IMR-90 (cell line): ENCODE measurements at regions not wholly inside any gene's neighbourhood (a gene's known extent, or its start where the extent isn't known, plus 50 kb on each side); places are given as distances from the start of the nearest gene placed in this dataset.

Experiments used
- ATAC-seq: fragments of 200-7000 bp; cut with Tn5 transposase; 2 replicates; pipeline ENCODE4 v1.9.1; 2020; ENCODE audit warnings: low read depth, mild to moderate bottlenecking, moderate library complexity
- BruUV-seq: library from RNA; stranded (reverse); fragments of 400-500 nt; replicated peaks from 2 replicates; lab custom pipeline; 2021; lab: Mats Ljungman, UMichigan
- CTCF ChIA-PET: fragments of 300-600 bp; formaldehyde crosslinking; extraction: SDS; loops from one replicate; lab custom pipeline; 2021; ENCODE audit warnings: antibody characterized with exemption; lab: Yijun Ruan, JAX
- POLR2A ChIA-PET: fragments of 300-600 bp; sonication (Branson Sonifier 250); formaldehyde crosslinking; loops from one replicate; lab custom pipeline; 2022; ENCODE audit warnings: antibody characterized with exemption; ENCODE audit not compliant: unreplicated experiment; lab: Charles Lee
- DNase-seq: peaks from one replicate; pipeline ENCODE4 v3.0.0; 2013
- H2AFZ ChIP-seq: replicated peaks from 2 replicates; pipeline ENCODE3; 2013; ENCODE audit warnings: low read length, mild to moderate bottlenecking; ENCODE audit not compliant: poor library complexity
- H2AK5ac ChIP-seq: 2 replicates; pipeline ENCODE4 v1.6.1; 2013; ENCODE audit warnings: low read depth, low read length, inconsistent platforms
- H2AK9ac ChIP-seq: replicated peaks from 2 replicates; pipeline ENCODE3; 2013; ENCODE audit warnings: mild to moderate bottlenecking, low read depth, low read length, moderate library complexity; ENCODE audit not compliant: poor library complexity
- H2BK120ac ChIP-seq: 2 replicates; pipeline ENCODE4 v1.6.1; 2013; ENCODE audit warnings: low read depth, low read length, inconsistent platforms
- H2BK15ac ChIP-seq: 3 replicates; pipeline ENCODE4 v1.6.1; 2013; ENCODE audit warnings: low read depth, low read length, inconsistent platforms
- H2BK20ac ChIP-seq: 2 replicates; pipeline ENCODE4 v1.6.1; 2013; ENCODE audit warnings: low read depth, mild to moderate bottlenecking, inconsistent platforms, low read length, moderate library complexity
- H2BK5ac ChIP-seq: 2 replicates; pipeline ENCODE4 v1.6.1; 2013; ENCODE audit warnings: mild to moderate bottlenecking, low read depth, low read length, inconsistent platforms; ENCODE audit not compliant: poor library complexity, severe bottlenecking
- H3K14ac ChIP-seq: replicated peaks from 2 replicates; pipeline ENCODE4 v1.6.1; 2013; ENCODE audit warnings: low read depth, low read length, inconsistent platforms
- H3K18ac ChIP-seq: 2 replicates; pipeline ENCODE4 v1.6.1; 2013; ENCODE audit warnings: low read depth, low read length, control low read depth
- H3K23ac ChIP-seq: 2 replicates; pipeline ENCODE4 v1.6.1; 2013; ENCODE audit warnings: low read depth, low read length, inconsistent platforms
- H3K27ac ChIP-seq: 2 replicates; pipeline ENCODE4 v1.5.1; 2013; ENCODE audit warnings: mild to moderate bottlenecking, control low read depth, low read length; ENCODE audit not compliant: insufficient read depth
- H3K27me3 ChIP-seq: 2 replicates; pipeline ENCODE4 v1.6.1; 2013; ENCODE audit warnings: low read length; ENCODE audit not compliant: control insufficient read depth, insufficient read depth
- H3K36me3 ChIP-seq: 2 replicates; pipeline ENCODE4 v1.6.1; 2013; ENCODE audit warnings: low read length, mixed read lengths; ENCODE audit not compliant: control insufficient read depth, insufficient read depth
- H3K4ac ChIP-seq: 2 replicates; pipeline ENCODE4 v1.6.1; 2013; ENCODE audit warnings: low read depth, low read length, inconsistent platforms
- H3K4me1 ChIP-seq: 2 replicates; pipeline ENCODE4 v1.6.1; 2013; ENCODE audit warnings: low read length, mixed read lengths; ENCODE audit not compliant: control insufficient read depth, insufficient read depth
- H3K4me2 ChIP-seq: 2 replicates; pipeline ENCODE4 v1.6.1; 2013; ENCODE audit warnings: low read depth, mild to moderate bottlenecking, control low read depth, low read length, moderate library complexity
- H3K4me3 ChIP-seq: 2 replicates; pipeline ENCODE4 v1.5.1; 2013; ENCODE audit warnings: low read depth, mild to moderate bottlenecking, control low read depth, low read length, moderate library complexity; ENCODE audit not compliant: insufficient read depth
- H3K56ac ChIP-seq: 2 replicates; pipeline ENCODE4 v1.6.1; 2013; ENCODE audit warnings: low read length, inconsistent platforms; ENCODE audit not compliant: insufficient read depth; ENCODE audit errors: extremely low read depth
- H3K79me1 ChIP-seq, 2 experiments: 2 replicates each; pipeline ENCODE4 v1.6.1; 2013; ENCODE audit warnings: low read length in 2 of 2, inconsistent platforms in 1 of 2, low read depth in 1 of 2
- H3K9ac ChIP-seq: 2 replicates; pipeline ENCODE4 v1.6.1; 2013; ENCODE audit warnings: low read depth, low read length, control low read depth
- H3K9me1 ChIP-seq: 2 replicates; pipeline ENCODE4 v1.6.1; 2013; ENCODE audit warnings: low read length, inconsistent platforms; ENCODE audit not compliant: insufficient read depth
- H3K9me3 ChIP-seq: 2 replicates; pipeline ENCODE4 v1.6.1; 2013; ENCODE audit warnings: low read length; ENCODE audit not compliant: control insufficient read depth, insufficient read depth
- H4K20me1 ChIP-seq: 2 replicates; pipeline ENCODE4 v1.6.1; 2013; ENCODE audit warnings: low read length, inconsistent platforms; ENCODE audit not compliant: insufficient read depth
- H4K5ac ChIP-seq: 2 replicates; pipeline ENCODE4 v1.6.1; 2013; ENCODE audit warnings: mild to moderate bottlenecking, low read depth, low read length, control low read depth
- H4K8ac ChIP-seq, 2 experiments: 2 replicates each; pipeline ENCODE4 v1.6.1; 2013; ENCODE audit warnings: low read depth in 2 of 2, low read length in 2 of 2, control low read depth in 1 of 2, inconsistent platforms in 1 of 2
- H4K91ac ChIP-seq: 2 replicates; pipeline ENCODE4 v1.6.1; 2013; ENCODE audit warnings: low read depth, low read length, inconsistent platforms; ENCODE audit not compliant: insufficient read depth
- BHLHE40 ChIP-seq: fragments of 150-350 bp; IDR thresholded peaks from 2 replicates; pipeline ENCODE4 v1.6.1; 2016; ENCODE audit warnings: mild to moderate bottlenecking, low read depth, low read length
- CEBPB ChIP-seq: IDR thresholded peaks from 2 replicates; pipeline ENCODE4 v1.6.1; 2012; ENCODE audit warnings: low read depth, low read length, improper control_type of control experiment
- CHD1 ChIP-seq: IDR thresholded peaks from 2 replicates; pipeline ENCODE4 v1.6.1; 2012; ENCODE audit warnings: low read depth, low read length, improper control_type of control experiment
- FOS ChIP-seq: fragments of 150-350 bp; IDR thresholded peaks from 2 replicates; pipeline ENCODE4 v1.6.1; 2016; ENCODE audit warnings: low read depth, low read length
- MAFK ChIP-seq: IDR thresholded peaks from 2 replicates; pipeline ENCODE4 v1.6.1; 2012; ENCODE audit warnings: low read depth, low read length, improper control_type of control experiment
- MAZ ChIP-seq: IDR thresholded peaks from 2 replicates; pipeline ENCODE4 v1.6.1; 2012; ENCODE audit warnings: low read depth, mild to moderate bottlenecking, low read length, improper control_type of control experiment, moderate library complexity, borderline replicate concordance
- MXI1 ChIP-seq: IDR thresholded peaks from 2 replicates; pipeline ENCODE4 v1.6.1; 2012; ENCODE audit warnings: low read depth, mild to moderate bottlenecking, low read length, moderate library complexity, borderline replicate concordance
- NFE2L2 ChIP-seq: fragments of 150-350 bp; IDR thresholded peaks from 2 replicates; pipeline ENCODE4 v1.6.1; 2016; ENCODE audit warnings: low read depth, mild to moderate bottlenecking, low read length
- POLR2A ChIP-seq: IDR thresholded peaks from 2 replicates; pipeline ENCODE4 v1.6.1; 2012; ENCODE audit warnings: mild to moderate bottlenecking, low read depth, low read length
- RAD21 ChIP-seq: IDR thresholded peaks from 2 replicates; pipeline ENCODE4 v1.6.1; 2012; ENCODE audit warnings: low read length, improper control_type of control experiment
- RCOR1 ChIP-seq: IDR thresholded peaks from 2 replicates; pipeline ENCODE4 v1.6.1; 2012; ENCODE audit warnings: mild to moderate bottlenecking, low read length, improper control_type of control experiment; ENCODE audit not compliant: insufficient replicate concordance
- RFX5 ChIP-seq: IDR thresholded peaks from 2 replicates; pipeline ENCODE4 v1.8.0; 2012; ENCODE audit warnings: low read depth, mild to moderate bottlenecking, low read length, moderate library complexity
- SMC3 ChIP-seq: fragments of 150-350 bp; IDR thresholded peaks from 2 replicates; pipeline ENCODE4 v1.6.1; 2016; ENCODE audit warnings: low read depth, mild to moderate bottlenecking, antibody characterized with exemption, low read length, moderate library complexity
- WGBS, 2 experiments: methylation state at CpG; one replicate each; pipeline versions ENCODE4 v1.1.5 to v1.1.7; 2013; ENCODE audit warnings: missing lambda C conversion rate in 2 of 2; ENCODE audit not compliant: insufficient read length in 1 of 2; ENCODE audit errors: extremely low coverage in 2 of 2; 5-methylcytosine and 5-hydroxymethylcytosine counted together
- dilution Hi-C: fragments of 300-500 bp; cut with HindIII; formaldehyde crosslinking; loops from one replicate; pipeline ENCODE4 v1.14.3; 2018; ENCODE audit warnings: low sequenced_read_pairs; ENCODE audit not compliant: unreplicated experiment
- in situ Hi-C: fragments of 300-500 bp; cut with MboI; formaldehyde crosslinking; loops from 3 replicates; pipeline ENCODE4 v1.14.3; 2019; ENCODE audit warnings: low sequenced_read_pairs, inconsistent platforms, mixed read lengths
- intact Hi-C: fragments of 100-400 bp; cut with micrococcal nuclease; formaldehyde crosslinking; loops from 2 replicates; pipeline ENCODE4 v1.10.0; 2022
- TF ChIP-seq, protein P1 (sequence below): conservative IDR thresholded peaks from 2 replicates; pipeline ENCODE4 v1.5.1; 2012; ENCODE audit warnings: mild to moderate bottlenecking, low read depth, low read length, improper control_type of control experiment
- TF ChIP-seq, protein P2 (sequence below): fragments of 150-350 bp; IDR thresholded peaks from 2 replicates; pipeline ENCODE4 v1.6.1; 2016; ENCODE audit warnings: low read depth, mild to moderate bottlenecking, low read length, moderate library complexity, borderline replicate concordance
- TF ChIP-seq, protein P3 (sequence below): fragments of 150-350 bp; IDR thresholded peaks from 2 replicates; pipeline ENCODE4 v1.6.1; 2017; ENCODE audit warnings: mild to moderate bottlenecking, antibody characterized with exemption, low read length, low read depth

- no peak overlapping the region for H2BK120ac ChIP-seq
- no peaks in the 10 kb centered on the region for H3K36me3 ChIP-seq
- in situ Hi-C loops, result no loop called here
- no peak overlapping the region for H3K9ac ChIP-seq
- no peak overlapping the region for H2AK9ac ChIP-seq
- H2BK15ac ChIP-seq, result no peak overlapping the region
- H4K20me1 ChIP-seq, result no peaks in the 10 kb centered on the region
- no peak overlapping the region for H2AFZ ChIP-seq
- H3K4me3 ChIP-seq, result no peak overlapping the region
- H2BK5ac ChIP-seq, result no peak overlapping the region
- H3K4me1 ChIP-seq, result no peaks in the 10 kb centered on the region
- no peak overlapping the region for H4K91ac ChIP-seq
- no peak overlapping the region for H3K27ac ChIP-seq
- no peak overlapping the region for H2AK5ac ChIP-seq
- no peak overlapping the region for H2BK20ac ChIP-seq
- H3K18ac ChIP-seq, result no peak overlapping the region
- no peak overlapping the region for H4K8ac ChIP-seq
- dilution Hi-C loops, result no loop called here
- no peaks in the 10 kb centered on the region for H3K9me1 ChIP-seq
- H3K23ac ChIP-seq, result no peak overlapping the region
- H3K9me3 ChIP-seq, result peaks cover 7% of the 10 kb centered on the region; the same call in 1 of the 2 replicates
- H3K56ac ChIP-seq, result no peak overlapping the region
- CTCF ChIA-PET, result no interaction called here
- H3K79me1 ChIP-seq, result no peaks in the 10 kb centered on the region
- WGBS, 2 experiments, result no CpG with 5 or more reads among the region's 1 CpG
- no peak overlapping the region for H3K4me2 ChIP-seq
- TF ChIP-seq RCOR1 (no peak), MAFK (no peak), FOS (no peak), CHD1 (no peak), POLR2A (no peak), MXI1 (no peak), BHLHE40 (no peak), MAZ (no peak), RAD21 (no peak), CEBPB (no peak), SMC3 (no peak), RFX5 (no peak), NFE2L2 (no peak)
- TF ChIP-seq, protein P1, sequence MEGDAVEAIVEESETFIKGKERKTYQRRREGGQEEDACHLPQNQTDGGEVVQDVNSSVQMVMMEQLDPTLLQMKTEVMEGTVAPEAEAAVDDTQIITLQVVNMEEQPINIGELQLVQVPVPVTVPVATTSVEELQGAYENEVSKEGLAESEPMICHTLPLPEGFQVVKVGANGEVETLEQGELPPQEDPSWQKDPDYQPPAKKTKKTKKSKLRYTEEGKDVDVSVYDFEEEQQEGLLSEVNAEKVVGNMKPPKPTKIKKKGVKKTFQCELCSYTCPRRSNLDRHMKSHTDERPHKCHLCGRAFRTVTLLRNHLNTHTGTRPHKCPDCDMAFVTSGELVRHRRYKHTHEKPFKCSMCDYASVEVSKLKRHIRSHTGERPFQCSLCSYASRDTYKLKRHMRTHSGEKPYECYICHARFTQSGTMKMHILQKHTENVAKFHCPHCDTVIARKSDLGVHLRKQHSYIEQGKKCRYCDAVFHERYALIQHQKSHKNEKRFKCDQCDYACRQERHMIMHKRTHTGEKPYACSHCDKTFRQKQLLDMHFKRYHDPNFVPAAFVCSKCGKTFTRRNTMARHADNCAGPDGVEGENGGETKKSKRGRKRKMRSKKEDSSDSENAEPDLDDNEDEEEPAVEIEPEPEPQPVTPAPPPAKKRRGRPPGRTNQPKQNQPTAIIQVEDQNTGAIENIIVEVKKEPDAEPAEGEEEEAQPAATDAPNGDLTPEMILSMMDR, result no peak
- TF ChIP-seq, protein P2, sequence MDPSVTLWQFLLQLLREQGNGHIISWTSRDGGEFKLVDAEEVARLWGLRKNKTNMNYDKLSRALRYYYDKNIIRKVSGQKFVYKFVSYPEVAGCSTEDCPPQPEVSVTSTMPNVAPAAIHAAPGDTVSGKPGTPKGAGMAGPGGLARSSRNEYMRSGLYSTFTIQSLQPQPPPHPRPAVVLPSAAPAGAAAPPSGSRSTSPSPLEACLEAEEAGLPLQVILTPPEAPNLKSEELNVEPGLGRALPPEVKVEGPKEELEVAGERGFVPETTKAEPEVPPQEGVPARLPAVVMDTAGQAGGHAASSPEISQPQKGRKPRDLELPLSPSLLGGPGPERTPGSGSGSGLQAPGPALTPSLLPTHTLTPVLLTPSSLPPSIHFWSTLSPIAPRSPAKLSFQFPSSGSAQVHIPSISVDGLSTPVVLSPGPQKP, result no peak
- TF ChIP-seq, protein P3, sequence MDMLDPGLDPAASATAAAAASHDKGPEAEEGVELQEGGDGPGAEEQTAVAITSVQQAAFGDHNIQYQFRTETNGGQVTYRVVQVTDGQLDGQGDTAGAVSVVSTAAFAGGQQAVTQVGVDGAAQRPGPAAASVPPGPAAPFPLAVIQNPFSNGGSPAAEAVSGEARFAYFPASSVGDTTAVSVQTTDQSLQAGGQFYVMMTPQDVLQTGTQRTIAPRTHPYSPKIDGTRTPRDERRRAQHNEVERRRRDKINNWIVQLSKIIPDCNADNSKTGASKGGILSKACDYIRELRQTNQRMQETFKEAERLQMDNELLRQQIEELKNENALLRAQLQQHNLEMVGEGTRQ, result no peak
- ATAC-seq (no peak), DNase-seq (no peak)
- H4K5ac ChIP-seq, result no peak overlapping the region
- no TSS peak for BruUV-seq
- intact Hi-C loops, result no loop called here
- POLR2A ChIA-PET, result no interaction called here
- H3K4ac ChIP-seq, result no peak overlapping the region
- no peak overlapping the region for H3K14ac ChIP-seq
- no peaks in the 10 kb centered on the region for H3K27me3 ChIP-seq
Observed at GRCh38 chr3:6041894-6042293, 819.0 kb upstream of the GRM7 start.
